ENCODE measurements at regions not wholly inside any gene's neighbourhood (a gene's known extent, or its start where the extent isn't known, plus 50 kb on each side); places are given as distances from the start of the nearest gene placed in this dataset.
"Not testable (repeated sequence)": the region's sequence is repeated elsewhere in the genome, so short reads cannot be mapped to it uniquely, and the experiment has no call there.

- DNase-seq, result no peak
These were observed 106.8 kb upstream of the CACHD1 start for GRCh38 chr1:64363111-64363510.

GRCh38 chr1:64363616-64364015 lies 106.3 kb upstream of the CACHD1 start:
- no peak for DNase-seq

GRCh38 chr1:64366821-64367220 lies 103.1 kb upstream of the CACHD1 start:
- DNase-seq, result no peak

GRCh38 chr1:64368344-64368743 lies 101.6 kb upstream of the CACHD1 start:
- no peak for DNase-seq

GRCh38 chr1:64378826-64379225 lies 91.1 kb upstream of the CACHD1 start:
- DNase-seq, result no peak

GRCh38 chr1:64387389-64388285 lies 82.3 kb upstream of the CACHD1 start:
- no peak for DNase-seq

- DNase-seq, result no peak
These were observed 81.6 kb upstream of the CACHD1 start for GRCh38 chr1:64388336-64388735.

- no peak for DNase-seq
These were observed 77.8 kb upstream of the CACHD1 start for GRCh38 chr1:64392109-64392508.

GRCh38 chr1:64393790-64394189 lies 76.1 kb upstream of the CACHD1 start:
- DNase-seq, result no peak

GRCh38 chr1:64396817-64397216 lies 73.1 kb upstream of the CACHD1 start:
- no peak for DNase-seq

GRCh38 chr1:64397541-64397940 lies 72.4 kb upstream of the CACHD1 start:
- no peak for DNase-seq

- DNase-seq, result no peak
These were observed 71.0 kb upstream of the CACHD1 start for GRCh38 chr1:64398936-64399335.

- no peak for DNase-seq
These were observed 68.6 kb upstream of the CACHD1 start for GRCh38 chr1:64401285-64401684.

GRCh38 chr1:64403331-64403730 lies 66.6 kb upstream of the CACHD1 start:
- peak; percentile 8 for DNase-seq

- DNase-seq, result no peak
These were observed 65.7 kb upstream of the CACHD1 start for GRCh38 chr1:64404202-64404601.

- DNase-seq, result no peak
These were observed 64.1 kb upstream of the CACHD1 start for GRCh38 chr1:64405833-64406232.

GRCh38 chr1:64410217-64410616 lies 59.7 kb upstream of the CACHD1 start:
- DNase-seq, result no peak

- DNase-seq, result not testable (repeated sequence)
These were observed 54.9 kb upstream of the CACHD1 start for GRCh38 chr1:64414855-64415546.

GRCh38 chr1:64417803-64418202 lies 52.1 kb upstream of the CACHD1 start:
- DNase-seq, result no peak

Measured in T1000 (cell line).